Gastroesophageal sphincter (tissue), 4 donors: ENCODE measurements at regions not wholly inside any gene's neighbourhood (a gene's known extent, or its start where the extent isn't known, plus 50 kb on each side); places are given as distances from the start of the nearest gene placed in this dataset.
"Not testable (repeated sequence)": the region's sequence is repeated elsewhere in the genome, so short reads cannot be mapped to it uniquely, and the experiment has no call there.

Experiments
- ATAC-seq: fragments of 150-250 bp; one replicate; pipeline ENCODE4 v1.9.1; 2016; ENCODE audit warnings: mild to moderate bottlenecking, moderate library complexity
- H3K27ac ChIP-seq, 4 donors: fragments of 200-600 bp; sonication (generic) in 3 of 4; 1 replicate in 3 of 4; 2 replicates in 1 of 4; pipeline ENCODE4 v1.5.1; 2016 to 2019
- H3K27me3 ChIP-seq: fragments of 200-600 bp; sonication (generic); one replicate; pipeline ENCODE4 v1.5.1; 2019
- H3K36me3 ChIP-seq, 2 donors: fragments of 200-600 bp; sonication (generic); one replicate each; pipeline ENCODE4 v1.5.1; 2019; ENCODE audit warnings: control low read depth in 1 of 2
- H3K4me1 ChIP-seq, 3 donors: fragments of 200-600 bp; sonication (generic); 1 replicate in 2 of 3; 2 replicates in 1 of 3; pipeline ENCODE4 v1.5.1; 2016 to 2019; ENCODE audit warnings: control low read depth in 2 of 3
- H3K4me3 ChIP-seq, 2 donors: fragments of 200-600 bp; sonication (generic); one replicate each; pipeline ENCODE4 v1.5.1; 2019; ENCODE audit warnings: mild to moderate bottlenecking in 1 of 2, moderate library complexity in 1 of 2
- H3K9me3 ChIP-seq, 3 donors: fragments of 200-600 bp; sonication (generic); one replicate each; pipeline ENCODE4 v1.5.1; 2017 to 2019; ENCODE audit warnings: control low read depth in 2 of 3
- CTCF ChIP-seq, 4 experiments: fragments of 200-600 bp in 2 of 4; fragments of 450-650 bp in 2 of 4; sonication (generic) in 1 of 4; IDR thresholded peaks; one replicate each; pipeline ENCODE4 v1.5.1; 2017 to 2019; ENCODE audit warnings: antibody characterized with exemption in 4 of 4, mild to moderate bottlenecking in 2 of 4, moderate library complexity in 2 of 4
- EP300 ChIP-seq: sonication (generic); formaldehyde crosslinking; IDR thresholded peaks from one replicate; pipeline ENCODE4 v1.6.1; 2017; ENCODE audit warnings: antibody characterized with exemption, mild to moderate bottlenecking
- POLR2A ChIP-seq, 2 donors: fragments of 450-650 bp; IDR thresholded peaks; one replicate each; pipeline ENCODE4 v1.6.1; 2017; ENCODE audit warnings: antibody characterized with exemption in 2 of 2, mild to moderate bottlenecking in 2 of 2, moderate library complexity in 1 of 2
- POLR2AphosphoS5 ChIP-seq: sonication (generic); formaldehyde crosslinking; IDR thresholded peaks from one replicate; pipeline ENCODE4 v1.6.1; 2017; ENCODE audit warnings: antibody characterized with exemption
- WGBS, 2 donors: methylation state at CpG; one replicate each; pipeline ENCODE4 v1.1.5; 2018; ENCODE audit warnings: low coverage in 1 of 2; 5-methylcytosine and 5-hydroxymethylcytosine counted together

- no peaks in the 10 kb centered on the region for H3K9me3 ChIP-seq
- TF ChIP-seq POLR2AphosphoS5, result no peak
- TF ChIP-seq EP300, result no peak
- no peak for TF ChIP-seq POLR2A (IDR thresholded peaks at IDR 0.05)
- TF ChIP-seq CTCF (IDR thresholded peaks at IDR 0.05), result no peak
- no peaks in the 10 kb centered on the region for H3K36me3 ChIP-seq
- H3K4me1 ChIP-seq, result peaks cover 0 to 27% (median 4%) of the 10 kb centered on the region in 3 donors
- ATAC-seq, result peak; percentile 52
- 20 to 55% methylated on average over 1 to 6 of the region's 19 CpGs for WGBS, 2 donors
- H3K4me3 ChIP-seq, result no peak overlapping the region
- H3K27ac ChIP-seq, result peak overlapping the region in 3 of 4 donors; percentile 60 to 70 (median 66)
- H3K27me3 ChIP-seq, result no peaks in the 10 kb centered on the region
Observed at GRCh38 chr9:129451089-129451656, 169.7 kb downstream of the C9orf50 start.

- H3K4me3 ChIP-seq, result no peak overlapping the region
- H3K27me3 ChIP-seq, result no peaks in the 10 kb centered on the region
- 84 to 93% methylated on average over 3 to 5 of the region's 16 CpGs for WGBS, 2 donors
- H3K4me1 ChIP-seq, result peaks cover 0 to 16% (median 4%) of the 10 kb centered on the region in 3 donors
- no peak for TF ChIP-seq POLR2AphosphoS5
- H3K9me3 ChIP-seq, result no peaks in the 10 kb centered on the region
- ATAC-seq, result no peak
- H3K36me3 ChIP-seq, result no peaks in the 10 kb centered on the region
- H3K27ac ChIP-seq, result no peak overlapping the region
Observed at GRCh38 chr9:129449066-129449465, 171.8 kb downstream of the C9orf50 start.

GRCh38 chr9:129446828-129447550, 173.9 kb downstream of the C9orf50 start:
- H3K36me3 ChIP-seq, result no peaks in the 10 kb centered on the region
- no peak for ATAC-seq
- TF ChIP-seq EP300 (no peak), CTCF (IDR thresholded peaks at IDR 0.05) (no peak), POLR2AphosphoS5 (no peak), POLR2A (IDR thresholded peaks at IDR 0.05) (no peak)
- H3K9me3 ChIP-seq, result no peaks in the 10 kb centered on the region
- 69 to 81% methylated on average over 7 to 11 of the region's 14 CpGs for WGBS, 2 donors
- H3K27me3 ChIP-seq, result no peaks in the 10 kb centered on the region
- H3K4me3 ChIP-seq, result no peak overlapping the region
- H3K4me1 ChIP-seq, result peaks cover 0 to 22% (median 4%) of the 10 kb centered on the region in 3 donors
- H3K27ac ChIP-seq, result no peak overlapping the region

GRCh38 chr9:129445794-129446306, 175.1 kb downstream of the C9orf50 start:
- TF ChIP-seq CTCF (IDR thresholded peaks at IDR 0.05), result no peak
- no peak for TF ChIP-seq POLR2AphosphoS5
- TF ChIP-seq EP300, result no peak
- no peak for TF ChIP-seq POLR2A (IDR thresholded peaks at IDR 0.05)
- no peaks in the 10 kb centered on the region for H3K36me3 ChIP-seq
- no peaks in the 10 kb centered on the region for H3K27me3 ChIP-seq
- H3K4me3 ChIP-seq, result no peak overlapping the region
- 75 to 92% methylated on average over 5 to 10 of the region's 10 CpGs for WGBS, 2 donors
- H3K9me3 ChIP-seq, result no peaks in the 10 kb centered on the region
- ATAC-seq, result no peak
- H3K27ac ChIP-seq, result no peak overlapping the region
- peaks cover 0 to 11% (median 0%) of the 10 kb centered on the region in 3 donors for H3K4me1 ChIP-seq

DNA sequence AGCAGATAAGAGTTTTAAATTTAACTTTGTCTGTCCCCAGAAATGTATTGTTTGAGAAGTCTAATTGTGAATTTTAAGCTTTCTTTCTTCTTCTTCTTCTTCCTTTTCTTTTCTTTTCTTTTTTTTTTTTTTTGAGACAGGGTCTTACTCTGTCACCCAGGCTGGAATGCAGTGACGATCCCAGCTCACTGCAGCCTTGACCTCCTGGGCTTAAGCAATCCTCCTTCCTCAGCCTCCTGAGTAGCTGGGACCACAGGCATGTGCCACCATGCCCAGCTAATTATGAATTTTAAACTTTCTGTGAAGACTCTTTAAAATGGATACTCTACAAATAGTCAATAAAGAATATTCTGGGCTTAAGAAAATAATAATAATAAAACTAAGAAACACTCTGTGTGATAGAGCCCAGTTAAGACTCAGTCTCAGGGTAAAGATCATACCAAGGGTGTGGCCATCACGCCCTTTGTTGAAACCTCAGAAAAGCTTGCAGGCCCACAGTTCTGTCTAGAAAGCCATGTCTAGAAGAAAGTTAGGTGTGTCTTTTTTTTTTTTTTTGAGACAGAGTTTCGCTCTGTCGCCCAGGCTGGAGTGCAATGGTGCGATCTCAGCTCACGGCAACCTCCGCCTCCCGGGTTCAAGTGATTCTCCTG, 177.3 kb downstream of the C9orf50 start:
- H3K27me3 ChIP-seq, H3K27ac ChIP-seq, ATAC-seq, H3K9me3 ChIP-seq, H3K4me3 ChIP-seq, H3K4me1 ChIP-seq, H3K36me3 ChIP-seq: not testable (repeated sequence)
- WGBS, 2 donors, result 82 to 95% methylated on average over 7 to 8 of the region's 8 CpGs
